ENCODE measurements at regions not wholly inside any gene's neighbourhood (a gene's known extent, or its start where the extent isn't known, plus 50 kb on each side); places are given as distances from the start of the nearest gene placed in this dataset.
"Not testable (repeated sequence)": the region's sequence is repeated elsewhere in the genome, so short reads cannot be mapped to it uniquely, and the experiment has no call there.

GRCh38 chr6:88443554-88443953 is 277.4 kb upstream of the CNR1 start:
- H3K4me3 ChIP-seq = no peak overlapping the region
- DNase-seq = no peak
- H3K36me3 ChIP-seq = no peaks in the 10 kb centered on the region
- no peaks in the 10 kb centered on the region for H3K9me3 ChIP-seq
- H3K27ac ChIP-seq = no peak overlapping the region
- no peaks in the 10 kb centered on the region for H3K4me1 ChIP-seq
- H3K27me3 ChIP-seq = no peaks in the 10 kb centered on the region
- TF ChIP-seq POLR2A (IDR thresholded peaks at IDR 0.05) (no peak), CTCF (IDR thresholded peaks at IDR 0.05) (no peak)

- Histone ChIP-seq H3K27ac (no peak overlapping the region), H3K4me3 (no peak overlapping the region), H3K9me3 (no peaks in the 10 kb centered on the region), H3K27me3 (no peaks in the 10 kb centered on the region), H3K36me3 (no peaks in the 10 kb centered on the region), H3K4me1 (no peaks in the 10 kb centered on the region)
- no peak for DNase-seq
- TF ChIP-seq POLR2A (IDR thresholded peaks at IDR 0.05) (no peak), CTCF (IDR thresholded peaks at IDR 0.05) (no peak)
Observed at GRCh38 chr6:88442737-88443136, 276.6 kb upstream of the CNR1 start.

GRCh38 chr6:88441346-88441745 is 275.2 kb upstream of the CNR1 start:
- H3K4me3 ChIP-seq = no peak overlapping the region
- no peaks in the 10 kb centered on the region for H3K4me1 ChIP-seq
- H3K27me3 ChIP-seq = no peaks in the 10 kb centered on the region
- no peaks in the 10 kb centered on the region for H3K9me3 ChIP-seq
- TF ChIP-seq POLR2A (IDR thresholded peaks at IDR 0.05) (no peak), CTCF (IDR thresholded peaks at IDR 0.05) (no peak)
- no peaks in the 10 kb centered on the region for H3K36me3 ChIP-seq
- no peak overlapping the region for H3K27ac ChIP-seq
- DNase-seq = no peak

- H3K4me3 ChIP-seq = no peak overlapping the region
- DNase-seq = no peak
- no peak for TF ChIP-seq POLR2A (IDR thresholded peaks at IDR 0.05)
- TF ChIP-seq CTCF (IDR thresholded peaks at IDR 0.05) = no peak
- H3K27me3 ChIP-seq = no peaks in the 10 kb centered on the region
- no peaks in the 10 kb centered on the region for H3K4me1 ChIP-seq
- H3K36me3 ChIP-seq = no peaks in the 10 kb centered on the region
- no peaks in the 10 kb centered on the region for H3K9me3 ChIP-seq
- no peak overlapping the region for H3K27ac ChIP-seq
Observed at GRCh38 chr6:88428068-88428467, 261.9 kb upstream of the CNR1 start.

GRCh38 chr6:88426005-88426404 is 259.9 kb upstream of the CNR1 start:
- H3K36me3 ChIP-seq = no peaks in the 10 kb centered on the region
- no peaks in the 10 kb centered on the region for H3K4me1 ChIP-seq
- H3K27me3 ChIP-seq = no peaks in the 10 kb centered on the region
- H3K9me3 ChIP-seq = no peaks in the 10 kb centered on the region
- DNase-seq = no peak
- TF ChIP-seq POLR2A (IDR thresholded peaks at IDR 0.05) = no peak
- TF ChIP-seq CTCF (IDR thresholded peaks at IDR 0.05) = no peak
- no peak overlapping the region for H3K27ac ChIP-seq
- H3K4me3 ChIP-seq = no peak overlapping the region

- DNase-seq = no peak
- H3K4me3 ChIP-seq = no peak overlapping the region
- H3K9me3 ChIP-seq = no peaks in the 10 kb centered on the region
- TF ChIP-seq CTCF (IDR thresholded peaks at IDR 0.05) (no peak), POLR2A (IDR thresholded peaks at IDR 0.05) (no peak)
- no peaks in the 10 kb centered on the region for H3K36me3 ChIP-seq
- no peaks in the 10 kb centered on the region for H3K27me3 ChIP-seq
- H3K4me1 ChIP-seq = no peaks in the 10 kb centered on the region
- H3K27ac ChIP-seq = no peak overlapping the region
Observed at GRCh38 chr6:88422831-88423230, 256.7 kb upstream of the CNR1 start.

- H3K27me3 ChIP-seq, H3K4me1 ChIP-seq: not testable (repeated sequence)
Observed at GRCh38 chr6:88420967-88421488, 254.9 kb upstream of the CNR1 start.

GRCh38 chr6:88418921-88419810 is 253.0 kb upstream of the CNR1 start:
- not testable (repeated sequence) for H3K27ac ChIP-seq, DNase-seq, H3K36me3 ChIP-seq, H3K4me1 ChIP-seq, H3K27me3 ChIP-seq, H3K4me3 ChIP-seq, H3K9me3 ChIP-seq

More at GRCh38 chr6:88420967-88421488, 254.9 kb upstream of the CNR1 start:
- H3K4me3 ChIP-seq, H3K36me3 ChIP-seq, DNase-seq, H3K9me3 ChIP-seq, H3K27ac ChIP-seq: not testable (repeated sequence)

Measured in Peyer's patch (tissue), 4 donors.